Tibial nerve (tissue), 4 donors: ENCODE measurements at regions not wholly inside any gene's neighbourhood (a gene's known extent, or its start where the extent isn't known, plus 50 kb on each side); places are given as distances from the start of the nearest gene placed in this dataset.

Experiments used
- DNase-seq, 2 donors: peaks; one replicate each; pipeline ENCODE4 v3.0.0-alpha.2; 2019; ENCODE audit warnings: low spot score in 2 of 2
- H3K27ac ChIP-seq, 4 donors: fragments of 200-600 bp; sonication (generic) in 3 of 4; one replicate each; pipeline ENCODE4 v1.5.1; 2017 to 2019; ENCODE audit warnings: mild to moderate bottlenecking in 1 of 4
- H3K27me3 ChIP-seq, 2 donors: fragments of 200-600 bp; sonication (generic) in 1 of 2; one replicate each; pipeline versions ENCODE4 v1.5.1 to v1.6.0; 2017 to 2019
- H3K36me3 ChIP-seq, 3 donors: fragments of 200-600 bp; sonication (generic); one replicate each; pipeline ENCODE4 v1.5.1; 2018 to 2019
- H3K4me1 ChIP-seq, 4 donors: fragments of 200-600 bp; sonication (generic) in 3 of 4; one replicate each; pipeline ENCODE4 v1.5.1; 2017 to 2019
- H3K4me3 ChIP-seq, 4 donors: fragments of 200-600 bp; sonication (generic) in 3 of 4; one replicate each; pipeline ENCODE4 v1.5.1; 2017 to 2019; ENCODE audit warnings: mild to moderate bottlenecking in 1 of 4, moderate library complexity in 1 of 4
- H3K9me3 ChIP-seq, 4 donors: fragments of 200-600 bp; sonication (generic) in 3 of 4; one replicate each; pipeline ENCODE4 v1.5.1; 2017 to 2019
- EP300 ChIP-seq, 2 donors: sonication (generic); formaldehyde crosslinking; IDR thresholded peaks; one replicate each; pipeline ENCODE4 v1.6.1; 2017; ENCODE audit warnings: antibody characterized with exemption in 2 of 2, mild to moderate bottlenecking in 1 of 2
- POLR2A ChIP-seq, 2 donors: fragments of 450-650 bp; IDR thresholded peaks; one replicate each; pipeline ENCODE4 v1.6.1; 2017; ENCODE audit warnings: antibody characterized with exemption in 2 of 2, mild to moderate bottlenecking in 2 of 2, moderate library complexity in 2 of 2
- WGBS, 2 donors: methylation state at CpG; one replicate each; pipeline ENCODE4 v1.1.5; 2018; 5-methylcytosine and 5-hydroxymethylcytosine counted together
- TF ChIP-seq, protein P1 (sequence below), 5 experiments: fragments of 200-600 bp in 3 of 5; fragments of 450-650 bp in 2 of 5; sonication (generic) in 3 of 5; IDR thresholded peaks; one replicate each; pipeline ENCODE4 v1.5.1; 2016 to 2019; ENCODE audit warnings: antibody characterized with exemption in 5 of 5, mild to moderate bottlenecking in 3 of 5, moderate library complexity in 2 of 5

GRCh38 chrX:44767308-44767707 lies 76.5 kb upstream of the DUSP21 start:
- H3K4me1 ChIP-seq = no peaks in the 10 kb centered on the region
- H3K4me3 ChIP-seq = no peak overlapping the region
- no peaks in the 10 kb centered on the region for H3K27me3 ChIP-seq
- no peak for TF ChIP-seq POLR2A (IDR thresholded peaks at IDR 0.05)
- TF ChIP-seq, protein P1, sequence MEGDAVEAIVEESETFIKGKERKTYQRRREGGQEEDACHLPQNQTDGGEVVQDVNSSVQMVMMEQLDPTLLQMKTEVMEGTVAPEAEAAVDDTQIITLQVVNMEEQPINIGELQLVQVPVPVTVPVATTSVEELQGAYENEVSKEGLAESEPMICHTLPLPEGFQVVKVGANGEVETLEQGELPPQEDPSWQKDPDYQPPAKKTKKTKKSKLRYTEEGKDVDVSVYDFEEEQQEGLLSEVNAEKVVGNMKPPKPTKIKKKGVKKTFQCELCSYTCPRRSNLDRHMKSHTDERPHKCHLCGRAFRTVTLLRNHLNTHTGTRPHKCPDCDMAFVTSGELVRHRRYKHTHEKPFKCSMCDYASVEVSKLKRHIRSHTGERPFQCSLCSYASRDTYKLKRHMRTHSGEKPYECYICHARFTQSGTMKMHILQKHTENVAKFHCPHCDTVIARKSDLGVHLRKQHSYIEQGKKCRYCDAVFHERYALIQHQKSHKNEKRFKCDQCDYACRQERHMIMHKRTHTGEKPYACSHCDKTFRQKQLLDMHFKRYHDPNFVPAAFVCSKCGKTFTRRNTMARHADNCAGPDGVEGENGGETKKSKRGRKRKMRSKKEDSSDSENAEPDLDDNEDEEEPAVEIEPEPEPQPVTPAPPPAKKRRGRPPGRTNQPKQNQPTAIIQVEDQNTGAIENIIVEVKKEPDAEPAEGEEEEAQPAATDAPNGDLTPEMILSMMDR (IDR thresholded peaks at IDR 0.05) = no peak
- no peak for TF ChIP-seq EP300 (IDR thresholded peaks at IDR 0.05)
- WGBS, 2 donors = 68 to 85% methylated on average over 5 of the region's 5 CpGs
- DNase-seq = no peak
- H3K36me3 ChIP-seq = no peaks in the 10 kb centered on the region
- no peak overlapping the region for H3K27ac ChIP-seq
- peaks cover 0 to 9% (median 0%) of the 10 kb centered on the region in 4 donors for H3K9me3 ChIP-seq

- no peak for DNase-seq
- TF ChIP-seq EP300 (IDR thresholded peaks at IDR 0.05) (no peak), POLR2A (IDR thresholded peaks at IDR 0.05) (no peak)
- TF ChIP-seq, protein P1 (IDR thresholded peaks at IDR 0.05) = no peak
- Histone ChIP-seq H3K27me3 (no peaks in the 10 kb centered on the region), H3K9me3 (peaks cover 0 to 9% (median 0%) of the 10 kb centered on the region in 4 donors), H3K4me1 (no peaks in the 10 kb centered on the region), H3K27ac (no peak overlapping the region), H3K4me3 (no peak overlapping the region), H3K36me3 (no peaks in the 10 kb centered on the region)
- WGBS, 2 donors = 46 to 57% methylated on average over 2 of the region's 2 CpGs
Measured at GRCh38 chrX:44765556-44765955, 78.3 kb upstream of the DUSP21 start.

DNA sequence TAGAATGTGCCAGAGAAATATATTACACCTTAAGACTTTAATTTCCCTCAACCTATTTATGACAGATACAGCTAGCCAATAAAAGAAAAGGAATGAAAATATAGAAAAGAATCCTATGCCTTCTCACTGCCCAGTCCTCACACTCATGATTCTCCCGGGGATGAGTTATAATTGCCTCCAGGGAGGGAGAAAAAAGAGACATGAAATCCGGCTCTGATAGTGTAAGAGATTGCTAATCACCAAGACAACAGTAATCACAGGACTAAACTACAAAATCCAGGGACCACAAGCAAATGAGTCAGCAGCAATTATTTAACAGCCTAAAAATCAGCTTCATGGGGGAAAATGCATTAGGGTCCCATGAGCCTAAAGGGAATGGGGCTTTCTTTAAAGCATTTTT lies 95.9 kb upstream of the DUSP21 start:
- no peaks in the 10 kb centered on the region for H3K9me3 ChIP-seq
- H3K4me1 ChIP-seq = no peaks in the 10 kb centered on the region
- 16 to 45% methylated on average over 2 of the region's 2 CpGs for WGBS, 2 donors
- H3K27me3 ChIP-seq = no peaks in the 10 kb centered on the region
- H3K36me3 ChIP-seq = no peaks in the 10 kb centered on the region
- H3K27ac ChIP-seq = no peak overlapping the region
- H3K4me3 ChIP-seq = no peak overlapping the region
- TF ChIP-seq EP300 (IDR thresholded peaks at IDR 0.05) = no peak
- TF ChIP-seq, protein P1 (IDR thresholded peaks at IDR 0.05) = no peak
- TF ChIP-seq POLR2A (IDR thresholded peaks at IDR 0.05) = no peak
- DNase-seq = no peak

DNA sequence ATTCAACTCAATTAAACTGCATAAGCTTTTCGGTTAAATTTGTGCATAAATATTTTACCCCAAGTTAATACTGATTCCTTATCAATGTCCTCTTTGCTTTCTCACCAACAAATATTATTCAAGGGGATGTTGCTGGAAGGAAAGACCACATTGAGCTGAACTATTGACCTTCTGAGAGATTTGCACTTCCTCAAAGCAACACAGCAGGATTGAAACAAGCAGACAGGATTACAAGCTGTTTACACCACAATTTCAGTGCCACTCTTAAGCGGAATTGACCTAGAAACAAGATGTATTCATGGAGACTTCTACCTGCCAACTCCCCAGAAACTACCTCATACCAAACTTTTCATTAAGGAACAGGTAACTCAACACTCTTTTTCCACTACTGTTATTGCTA lies 96.5 kb upstream of the DUSP21 start:
- DNase-seq = no peak
- H3K27ac ChIP-seq = no peak overlapping the region
- WGBS, 2 donors = 56 to 60% methylated on average over 2 of the region's 2 CpGs
- no peak overlapping the region for H3K4me3 ChIP-seq
- no peaks in the 10 kb centered on the region for H3K4me1 ChIP-seq
- TF ChIP-seq, protein P1 (IDR thresholded peaks at IDR 0.05) = no peak
- TF ChIP-seq EP300 (IDR thresholded peaks at IDR 0.05) = no peak
- TF ChIP-seq POLR2A (IDR thresholded peaks at IDR 0.05) = no peak
- H3K36me3 ChIP-seq = no peaks in the 10 kb centered on the region
- no peaks in the 10 kb centered on the region for H3K9me3 ChIP-seq
- no peaks in the 10 kb centered on the region for H3K27me3 ChIP-seq

DNA sequence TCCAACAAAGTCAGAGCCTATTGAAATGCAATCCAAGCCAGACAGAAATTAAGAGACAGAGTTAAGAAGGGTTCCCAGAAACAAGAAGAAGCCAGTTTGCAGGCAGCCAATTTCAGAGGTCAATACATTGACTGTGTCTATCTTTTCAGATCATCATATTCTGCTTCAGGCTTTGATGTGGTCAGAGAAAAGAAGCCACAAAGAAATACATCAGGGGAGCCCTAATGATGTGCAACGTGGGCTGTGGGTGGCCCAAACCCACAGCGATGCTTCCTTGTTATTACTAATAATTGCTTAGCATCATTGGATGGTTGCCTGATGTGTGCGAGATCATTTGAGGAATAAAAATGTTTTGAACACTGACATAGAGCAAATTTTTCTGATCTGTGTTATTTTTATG lies 99.0 kb upstream of the DUSP21 start:
- no peaks in the 10 kb centered on the region for H3K9me3 ChIP-seq
- no peaks in the 10 kb centered on the region for H3K36me3 ChIP-seq
- WGBS, 2 donors = 51 to 55% methylated on average over 3 of the region's 3 CpGs
- H3K4me3 ChIP-seq = no peak overlapping the region
- TF ChIP-seq EP300 (IDR thresholded peaks at IDR 0.05) = no peak
- TF ChIP-seq, protein P1 (IDR thresholded peaks at IDR 0.05) = no peak
- no peak for TF ChIP-seq POLR2A (IDR thresholded peaks at IDR 0.05)
- no peaks in the 10 kb centered on the region for H3K27me3 ChIP-seq
- H3K27ac ChIP-seq = no peak overlapping the region
- no peaks in the 10 kb centered on the region for H3K4me1 ChIP-seq
- DNase-seq = no peak
